Transverse colon (tissue), 4 donors: ENCODE measurements at regions not wholly inside any gene's neighbourhood (a gene's known extent, or its start where the extent isn't known, plus 50 kb on each side); places are given as distances from the start of the nearest gene placed in this dataset.
"Not testable (repeated sequence)": the region's sequence is repeated elsewhere in the genome, so short reads cannot be mapped to it uniquely, and the experiment has no call there.

Source experiments
- DNase-seq: peaks from one replicate; pipeline ENCODE4 v3.0.0-alpha.2; 2019
- H3K27ac ChIP-seq, 4 donors: fragments of 200-600 bp; sonication (generic); 2 replicates each; pipeline ENCODE4 v1.5.1; 2016 to 2018; ENCODE audit warnings: inconsistent platforms in 4 of 4
- H3K27me3 ChIP-seq: fragments of 200-600 bp; sonication (generic); 2 replicates; pipeline ENCODE4 v1.5.1; 2017; ENCODE audit warnings: inconsistent platforms
- H3K36me3 ChIP-seq, 4 donors: fragments of 200-600 bp; sonication (generic); 2 replicates each; pipeline ENCODE4 v1.5.1; 2017 to 2019; ENCODE audit warnings: inconsistent platforms in 4 of 4
- H3K4me1 ChIP-seq, 4 donors: fragments of 200-600 bp; sonication (generic); 2 replicates each; pipeline ENCODE4 v1.5.1; 2017 to 2020; ENCODE audit warnings: inconsistent platforms in 4 of 4
- H3K4me3 ChIP-seq, 4 donors: fragments of 200-600 bp; sonication (generic); 1 replicate in 1 of 4; 2 replicates in 3 of 4; pipeline versions ENCODE4 v1.5.1 to v1.6.1; 2017 to 2019; ENCODE audit warnings: inconsistent platforms in 4 of 4
- H3K9me3 ChIP-seq, 2 donors: fragments of 200-600 bp; sonication (generic); 2 replicates each; pipeline ENCODE4 v1.5.1; 2017 to 2019; ENCODE audit warnings: inconsistent platforms in 2 of 2
- EP300 ChIP-seq: sonication (generic); formaldehyde crosslinking; IDR thresholded peaks from one replicate; pipeline ENCODE4 v1.6.1; 2017; ENCODE audit warnings: antibody characterized with exemption, low read depth
- POLR2A ChIP-seq: fragments of 450-650 bp; IDR thresholded peaks from one replicate; pipeline ENCODE4 v1.6.1; 2016; ENCODE audit warnings: antibody characterized with exemption, mild to moderate bottlenecking, moderate library complexity
- POLR2AphosphoS5 ChIP-seq, 3 donors: sonication (generic); formaldehyde crosslinking; IDR thresholded peaks; one replicate each; pipeline ENCODE4 v1.6.1; 2016; ENCODE audit warnings: antibody characterized with exemption in 3 of 3
- WGBS, 2 donors: methylation state at CpG; one replicate each; pipeline ENCODE4 v1.1.5; 2018; ENCODE audit warnings: low coverage in 1 of 2; 5-methylcytosine and 5-hydroxymethylcytosine counted together
- in situ Hi-C, 4 donors: fragments of 200-750 bp; cut with MboI; loops; one replicate each; pipeline versions ENCODE4 v1.15.0 to v1.15.1; 2017; ENCODE audit warnings: low sequenced_read_pairs in 3 of 4, low pct_ligation_motif_present in 1 of 4, low pct_unique_long_range_greater_than_20kb in 1 of 4
- intact Hi-C: fragments of 100-400 bp; cut with DNase I; formaldehyde crosslinking; loops from one replicate; pipeline ENCODE4 v1.15.1; 2023; ENCODE audit warnings: low total_unique reads
- TF ChIP-seq, protein P1 (sequence below), 5 experiments: fragments of 200-600 bp in 3 of 5; fragments of 450-650 bp in 2 of 5; sonication (generic) in 3 of 5; IDR thresholded peaks; 1 replicate in 2 of 5; 2 replicates in 3 of 5; pipeline ENCODE4 v1.5.1; 2016 to 2017; ENCODE audit warnings: antibody characterized with exemption in 5 of 5, inconsistent platforms in 3 of 5, mild to moderate bottlenecking in 2 of 5, moderate library complexity in 1 of 5

GRCh38 chr11:82523141-82523540, 210.5 kb downstream of the FAM181B start:
- H3K4me3 ChIP-seq, result no peak overlapping the region
- TF ChIP-seq POLR2AphosphoS5 (IDR thresholded peaks at IDR 0.05), result no peak
- TF ChIP-seq, protein P1, sequence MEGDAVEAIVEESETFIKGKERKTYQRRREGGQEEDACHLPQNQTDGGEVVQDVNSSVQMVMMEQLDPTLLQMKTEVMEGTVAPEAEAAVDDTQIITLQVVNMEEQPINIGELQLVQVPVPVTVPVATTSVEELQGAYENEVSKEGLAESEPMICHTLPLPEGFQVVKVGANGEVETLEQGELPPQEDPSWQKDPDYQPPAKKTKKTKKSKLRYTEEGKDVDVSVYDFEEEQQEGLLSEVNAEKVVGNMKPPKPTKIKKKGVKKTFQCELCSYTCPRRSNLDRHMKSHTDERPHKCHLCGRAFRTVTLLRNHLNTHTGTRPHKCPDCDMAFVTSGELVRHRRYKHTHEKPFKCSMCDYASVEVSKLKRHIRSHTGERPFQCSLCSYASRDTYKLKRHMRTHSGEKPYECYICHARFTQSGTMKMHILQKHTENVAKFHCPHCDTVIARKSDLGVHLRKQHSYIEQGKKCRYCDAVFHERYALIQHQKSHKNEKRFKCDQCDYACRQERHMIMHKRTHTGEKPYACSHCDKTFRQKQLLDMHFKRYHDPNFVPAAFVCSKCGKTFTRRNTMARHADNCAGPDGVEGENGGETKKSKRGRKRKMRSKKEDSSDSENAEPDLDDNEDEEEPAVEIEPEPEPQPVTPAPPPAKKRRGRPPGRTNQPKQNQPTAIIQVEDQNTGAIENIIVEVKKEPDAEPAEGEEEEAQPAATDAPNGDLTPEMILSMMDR (IDR thresholded peaks at IDR 0.05), result no peak
- no peak for TF ChIP-seq POLR2A
- H3K36me3 ChIP-seq, result no peaks in the 10 kb centered on the region
- H3K27ac ChIP-seq, result no peak overlapping the region
- no peaks in the 10 kb centered on the region for H3K27me3 ChIP-seq
- no peak for DNase-seq
- intact Hi-C loops, result no loop called here
- WGBS, 2 donors, result 53 to 55% methylated on average over 2 to 4 of the region's 4 CpGs
- H3K4me1 ChIP-seq, result no peaks in the 10 kb centered on the region
- H3K9me3 ChIP-seq, result no peaks in the 10 kb centered on the region
- in situ Hi-C loops, result no loop called here

- Histone ChIP-seq H3K4me1 (no peaks in the 10 kb centered on the region), H3K9me3 (no peaks in the 10 kb centered on the region), H3K27me3 (no peaks in the 10 kb centered on the region), H3K36me3 (no peaks in the 10 kb centered on the region), H3K4me3 (no peak overlapping the region), H3K27ac (peak overlapping the region in 1 of 4 donors; percentile 17)
- TF ChIP-seq EP300, result no peak
- TF ChIP-seq, protein P1 (IDR thresholded peaks at IDR 0.05), result no peak
- in situ Hi-C loops (no loop called here), intact Hi-C loops (no loop called here)
- DNase-seq, result peak; percentile 8
- WGBS, 2 donors, result 35 to 51% methylated on average over 3 of the region's 3 CpGs
These were observed 212.2 kb downstream of the FAM181B start for GRCh38 chr11:82521427-82521826.

- Histone ChIP-seq H3K36me3 (no peaks in the 10 kb centered on the region), H3K4me1 (no peaks in the 10 kb centered on the region), H3K27ac (no peak overlapping the region), H3K9me3 (no peaks in the 10 kb centered on the region), H3K27me3 (no peaks in the 10 kb centered on the region), H3K4me3 (no peak overlapping the region)
- WGBS, 2 donors, result 74% methylated on average over 6 of the region's 6 CpGs; no CpG with 5 or more reads in 1 of the 2 donors
- TF ChIP-seq POLR2A (no peak), POLR2AphosphoS5 (IDR thresholded peaks at IDR 0.05) (no peak), EP300 (no peak)
- TF ChIP-seq, protein P1 (IDR thresholded peaks at IDR 0.05), result no peak
- no peak for DNase-seq
- in situ Hi-C loops, result no loop called here
- intact Hi-C loops, result no loop called here
These were observed 226.4 kb downstream of the FAM181B start for GRCh38 chr11:82507288-82507687.

DNA sequence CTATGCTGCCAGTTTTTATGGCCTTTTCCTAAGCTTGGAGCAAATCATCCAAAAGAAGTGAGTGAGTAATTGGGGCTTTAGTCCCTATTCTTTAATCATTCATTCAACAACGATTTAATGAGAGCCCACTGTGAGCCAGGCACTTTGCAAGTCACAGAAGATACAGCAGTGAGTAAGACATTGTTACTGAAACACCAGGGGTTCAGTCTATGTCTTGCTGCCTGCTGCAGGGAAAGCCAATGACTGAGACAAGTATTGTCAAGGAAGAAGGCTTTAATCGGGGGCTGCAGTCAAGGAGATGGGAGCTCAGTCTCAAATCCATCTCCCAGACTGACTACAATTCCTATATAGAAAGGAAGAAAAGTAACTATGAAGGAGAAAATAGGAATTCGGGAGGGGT, 228.3 kb downstream of the FAM181B start:
- WGBS, 2 donors, result 46 to 59% methylated on average over 2 to 3 of the region's 3 CpGs
- H3K9me3 ChIP-seq, result no peaks in the 10 kb centered on the region
- no peaks in the 10 kb centered on the region for H3K36me3 ChIP-seq
- no peak overlapping the region for H3K27ac ChIP-seq
- TF ChIP-seq, protein P1 (IDR thresholded peaks at IDR 0.05), result no peak
- TF ChIP-seq POLR2A (no peak), EP300 (no peak), POLR2AphosphoS5 (IDR thresholded peaks at IDR 0.05) (no peak)
- H3K27me3 ChIP-seq, result no peaks in the 10 kb centered on the region
- H3K4me1 ChIP-seq, result no peaks in the 10 kb centered on the region
- DNase-seq, result no peak
- intact Hi-C loops (no loop called here), in situ Hi-C loops (no loop called here)
- H3K4me3 ChIP-seq, result no peak overlapping the region

DNA sequence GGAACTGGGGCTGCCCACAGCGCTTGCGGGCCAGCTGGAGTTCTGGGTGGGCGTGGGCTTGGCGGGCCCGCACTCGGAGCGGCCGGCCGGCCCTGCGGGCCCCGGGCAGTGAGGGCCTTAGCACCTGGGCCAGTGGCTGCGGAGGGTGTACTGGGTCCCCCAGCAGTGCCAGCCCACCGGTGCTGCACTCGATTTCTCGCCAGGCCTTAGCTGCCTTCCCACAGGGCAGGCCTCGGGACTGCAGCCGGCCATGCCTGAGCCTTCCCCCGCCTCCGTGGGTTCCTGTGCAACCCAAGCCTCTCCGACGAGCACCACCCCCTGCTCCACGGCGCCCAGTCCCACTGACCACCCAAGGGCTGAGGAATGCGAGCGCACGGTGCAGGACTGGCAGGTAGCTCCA, 232.5 kb downstream of the FAM181B start:
- DNase-seq, in situ Hi-C loops: not testable (repeated sequence)
- 92% methylated on average over 9 of the region's 26 CpGs; no CpG with 5 or more reads in 1 of the 2 donors for WGBS, 2 donors

More for the DNA sequence above, 232.5 kb downstream of the FAM181B start:
- H3K27me3 ChIP-seq, H3K4me1 ChIP-seq, H3K4me3 ChIP-seq, intact Hi-C loops, H3K27ac ChIP-seq, H3K36me3 ChIP-seq, H3K9me3 ChIP-seq: not testable (repeated sequence)
